C4-2B (cell line): ENCODE measurements at regions not wholly inside any gene's neighbourhood (a gene's known extent, or its start where the extent isn't known, plus 50 kb on each side); places are given as distances from the start of the nearest gene placed in this dataset.

Experiments
- H3K27ac ChIP-seq: fragments of 450-650 bp; 2 replicates; pipeline ENCODE4 v1.5.1; 2017
- CTCF ChIP-seq: fragments of 450-650 bp; conservative IDR thresholded peaks from 2 replicates; pipeline ENCODE4 v1.5.1; 2017; ENCODE audit warnings: mild to moderate bottlenecking
- ZFX ChIP-seq: fragments of 450-650 bp; IDR thresholded peaks from 2 replicates; pipeline ENCODE4 v1.6.1; 2017

DNA sequence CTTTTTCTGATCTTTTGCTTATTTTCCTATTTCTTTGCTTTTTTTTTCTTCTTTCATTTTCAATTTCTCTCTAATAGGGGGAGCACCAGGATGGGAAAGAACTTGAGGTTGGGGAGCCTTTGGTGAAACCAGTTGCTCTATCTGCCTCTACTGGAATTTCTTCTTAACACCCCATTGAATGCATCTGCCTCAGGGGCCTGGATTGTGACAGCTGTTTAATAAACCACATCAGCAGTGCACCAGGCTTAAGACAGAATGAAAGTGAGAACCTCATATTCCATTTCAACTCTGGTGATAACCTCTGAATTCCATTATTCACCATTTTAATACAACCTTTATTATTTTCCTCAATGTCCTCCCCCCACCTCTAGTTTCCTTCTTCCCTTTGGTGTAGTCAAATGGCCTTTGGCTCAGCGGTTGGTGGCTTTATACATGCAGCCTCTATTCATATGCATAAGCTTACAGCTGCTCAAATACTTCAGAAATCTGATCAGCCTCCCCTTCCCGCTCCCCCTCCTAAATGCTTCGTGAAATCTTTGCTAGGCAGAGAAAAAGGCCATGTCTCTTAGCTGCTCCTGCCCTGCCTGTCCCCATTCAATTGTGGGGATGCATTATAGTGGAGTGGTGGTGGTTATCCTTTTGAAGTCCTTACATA is 537.3 kb upstream of the PLXNA2 start:
- H3K27ac ChIP-seq = no peak overlapping the region
- TF ChIP-seq CTCF (no peak), ZFX (no peak)

DNA sequence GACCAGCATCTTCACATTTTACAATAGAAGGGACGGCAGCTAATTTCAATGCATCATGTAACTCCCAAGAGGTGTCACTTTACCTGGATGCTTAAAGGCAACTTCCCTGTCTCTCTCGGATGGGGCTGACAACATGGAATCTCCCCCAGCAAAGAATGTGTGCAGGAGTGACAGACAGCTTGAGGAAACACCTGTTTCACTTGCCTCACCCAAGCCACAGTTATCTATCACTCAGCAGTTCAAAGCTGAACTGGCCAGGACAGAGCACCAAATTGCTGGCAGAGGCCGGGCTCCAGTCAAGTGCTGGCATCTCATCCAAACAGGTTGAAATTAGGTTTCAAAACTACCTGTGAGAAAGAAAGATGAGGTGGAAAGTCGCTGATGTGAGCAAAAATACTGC is 538.0 kb upstream of the PLXNA2 start:
- TF ChIP-seq CTCF (no peak), ZFX (no peak)
- no peak overlapping the region for H3K27ac ChIP-seq

- TF ChIP-seq ZFX (no peak), CTCF (no peak)
- no peak overlapping the region for H3K27ac ChIP-seq
Measured at GRCh38 chr1:208785629-208786028, 541.4 kb upstream of the PLXNA2 start.

DNA sequence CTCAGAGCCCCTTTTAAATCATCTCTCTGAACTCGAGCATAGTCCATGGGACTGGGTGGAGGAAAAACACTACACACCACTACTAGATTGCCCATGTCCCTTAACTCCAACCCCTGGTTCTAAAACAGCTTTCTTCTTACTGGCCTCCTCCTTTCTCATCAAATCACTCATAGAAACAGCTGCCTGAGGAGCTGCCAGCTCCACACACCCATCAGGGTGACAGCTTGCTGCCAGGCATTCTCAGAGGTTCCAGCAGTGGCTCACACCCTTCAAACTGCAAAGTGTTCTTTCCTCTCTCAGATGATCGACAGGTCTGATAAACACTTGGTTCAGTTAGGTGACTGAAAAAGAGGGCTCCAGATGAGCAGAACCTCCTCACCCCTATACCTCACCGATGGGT is 543.0 kb upstream of the PLXNA2 start:
- H3K27ac ChIP-seq = no peak overlapping the region
- TF ChIP-seq CTCF (no peak), ZFX (no peak)

- TF ChIP-seq CTCF = no peak
- no peak for TF ChIP-seq ZFX
- no peak overlapping the region for H3K27ac ChIP-seq
Measured at GRCh38 chr1:208788013-208788540, 543.9 kb upstream of the PLXNA2 start.

- TF ChIP-seq ZFX (no peak), CTCF (no peak)
- H3K27ac ChIP-seq = no peak overlapping the region
Measured at GRCh38 chr1:208791456-208791855, 547.3 kb upstream of the PLXNA2 start.

GRCh38 chr1:208793861-208794345 is 549.7 kb upstream of the PLXNA2 start:
- H3K27ac ChIP-seq = no peak overlapping the region
- TF ChIP-seq CTCF (no peak), ZFX (no peak)
